Activated naive CD4-positive, alpha-beta T cell treated with anti-CD3 and anti-CD28 coated beads, Interleukin-2, amount 50 U/mL, for 24 hours (primary cell): ENCODE measurements at regions not wholly inside any gene's neighbourhood (a gene's known extent, or its start where the extent isn't known, plus 50 kb on each side); places are given as distances from the start of the nearest gene placed in this dataset.

Experiments
- H3K27ac Mint-ChIP-seq: one replicate; pipeline ENCODE4 v1.8.0; 2021; ENCODE audit warnings: mild to moderate bottlenecking, mixed read lengths
- H3K27me3 Mint-ChIP-seq: one replicate; pipeline ENCODE4 v1.8.0; 2021; ENCODE audit warnings: mixed read lengths
- H3K36me3 Mint-ChIP-seq: one replicate; pipeline ENCODE4 v1.8.0; 2021; ENCODE audit warnings: mixed read lengths
- H3K4me1 Mint-ChIP-seq: one replicate; pipeline ENCODE4 v1.8.0; 2021; ENCODE audit warnings: mixed read lengths
- H3K4me3 Mint-ChIP-seq: one replicate; pipeline ENCODE4 v1.8.0; 2021; ENCODE audit warnings: mild to moderate bottlenecking, mixed read lengths
- H3K9me3 Mint-ChIP-seq: one replicate; pipeline ENCODE4 v1.8.0; 2021; ENCODE audit warnings: mixed read lengths

DNA sequence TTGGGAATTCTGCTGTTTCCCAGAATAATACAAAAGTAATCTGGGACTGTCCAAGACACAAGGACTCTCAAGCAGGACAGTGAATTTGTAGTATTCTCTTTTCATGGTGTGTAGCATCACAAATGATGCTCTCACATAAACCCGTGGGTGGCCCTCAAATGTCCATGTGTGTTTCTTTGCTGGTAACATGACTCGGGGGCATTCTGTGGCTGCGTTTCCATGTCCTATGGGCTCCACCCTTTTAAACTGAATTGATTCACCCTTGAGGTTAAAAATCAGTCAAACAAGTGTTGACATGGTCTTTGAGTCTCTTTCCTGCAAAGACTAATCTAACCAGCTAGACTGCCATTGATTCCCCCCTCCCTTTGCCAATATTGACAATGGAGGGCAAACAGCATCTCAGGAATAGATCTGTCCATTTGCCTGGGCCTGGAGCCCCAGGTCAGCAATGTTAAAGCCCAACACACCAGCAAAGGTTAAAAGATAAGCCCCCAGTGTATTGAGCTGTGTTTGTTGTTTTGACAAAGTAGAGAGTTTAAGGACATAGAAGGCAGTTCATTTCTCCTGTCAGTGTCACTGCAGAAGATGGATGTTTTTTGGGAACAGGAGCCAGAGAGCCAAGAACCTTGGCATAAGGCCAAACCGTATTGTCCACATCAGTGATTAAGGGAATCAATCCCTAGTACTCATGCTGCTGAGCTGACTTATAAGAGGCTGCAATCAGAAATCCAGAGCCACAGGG lies 117.1 kb upstream of the COX10 start:
- peaks cover under 1% of the 10 kb centered on the region for H3K36me3 Mint-ChIP-seq
- no peaks in the 10 kb centered on the region for H3K9me3 Mint-ChIP-seq
- no peaks in the 10 kb centered on the region for H3K4me1 Mint-ChIP-seq
- no peak overlapping the region for H3K27ac Mint-ChIP-seq
- H3K27me3 Mint-ChIP-seq, result no peaks in the 10 kb centered on the region
- no peak overlapping the region for H3K4me3 Mint-ChIP-seq

DNA sequence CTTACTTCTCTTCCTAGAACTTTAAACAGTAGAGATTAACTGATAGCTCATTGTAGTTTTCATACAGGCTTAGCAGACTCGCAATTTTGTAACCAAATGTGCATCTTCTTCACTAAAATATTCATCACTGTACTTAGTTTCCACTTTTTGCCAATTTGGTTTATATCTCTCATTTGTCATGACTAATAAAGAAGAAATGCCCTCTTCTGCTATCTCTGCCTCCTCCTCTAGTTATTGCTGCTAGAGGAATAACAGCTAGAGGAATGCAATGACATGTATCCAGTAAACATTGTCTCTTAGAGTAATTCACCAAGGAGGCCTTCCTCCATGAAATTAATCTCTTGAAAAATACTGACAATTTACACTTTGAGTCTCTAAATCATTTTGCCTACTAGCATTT lies 115.5 kb upstream of the COX10 start:
- Mint-ChIP-seq H3K27me3 (no peaks in the 10 kb centered on the region), H3K4me1 (no peaks in the 10 kb centered on the region), H3K4me3 (no peak overlapping the region), H3K36me3 (peaks cover 1% of the 10 kb centered on the region), H3K9me3 (no peaks in the 10 kb centered on the region), H3K27ac (no peak overlapping the region)

DNA sequence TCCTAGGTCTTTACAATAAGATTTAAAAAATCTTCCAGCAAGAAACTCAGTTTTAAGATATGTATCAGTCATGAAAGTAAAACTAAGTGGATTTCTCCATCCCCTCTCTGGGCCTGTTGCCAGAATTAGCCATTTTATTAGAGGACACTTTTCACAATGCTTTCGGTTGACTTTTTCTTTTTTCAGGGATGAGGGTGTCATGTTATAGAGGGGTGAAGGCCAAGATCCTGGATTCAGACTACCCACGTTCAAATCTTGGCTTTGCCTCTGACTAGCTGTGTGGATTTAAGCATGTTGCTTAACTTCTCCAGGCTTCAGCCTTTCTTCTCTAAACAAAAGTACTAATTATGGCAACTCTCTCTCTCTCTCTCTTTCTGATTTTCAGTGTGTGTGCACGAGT lies 111.7 kb upstream of the COX10 start:
- no peak overlapping the region for H3K27ac Mint-ChIP-seq
- peaks cover 1% of the 10 kb centered on the region for H3K36me3 Mint-ChIP-seq
- no peak overlapping the region for H3K4me3 Mint-ChIP-seq
- no peaks in the 10 kb centered on the region for H3K4me1 Mint-ChIP-seq
- H3K9me3 Mint-ChIP-seq, result no peaks in the 10 kb centered on the region
- H3K27me3 Mint-ChIP-seq, result no peaks in the 10 kb centered on the region

DNA sequence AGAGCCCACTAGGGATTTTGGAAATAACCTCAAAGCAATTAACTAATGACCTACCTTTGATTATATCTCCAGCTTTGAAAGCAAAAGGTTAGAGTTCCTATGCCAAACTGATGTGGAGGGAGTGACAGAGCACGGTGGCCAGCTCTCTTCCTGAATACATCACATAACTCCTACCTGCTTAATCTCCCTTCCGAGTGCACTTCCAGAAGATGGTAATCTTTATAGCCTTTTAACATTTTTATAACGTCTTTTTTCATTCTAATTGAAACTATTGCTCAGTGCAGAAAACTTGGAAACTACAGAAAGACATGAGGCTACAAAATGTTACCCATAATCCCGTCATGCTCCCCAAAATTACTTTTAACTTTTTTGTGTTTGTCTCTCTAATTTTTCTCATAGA lies 110.5 kb upstream of the COX10 start:
- no peaks in the 10 kb centered on the region for H3K27me3 Mint-ChIP-seq
- peaks cover 1% of the 10 kb centered on the region for H3K36me3 Mint-ChIP-seq
- H3K4me1 Mint-ChIP-seq, result no peaks in the 10 kb centered on the region
- no peaks in the 10 kb centered on the region for H3K9me3 Mint-ChIP-seq
- H3K27ac Mint-ChIP-seq, result no peak overlapping the region
- H3K4me3 Mint-ChIP-seq, result no peak overlapping the region

DNA sequence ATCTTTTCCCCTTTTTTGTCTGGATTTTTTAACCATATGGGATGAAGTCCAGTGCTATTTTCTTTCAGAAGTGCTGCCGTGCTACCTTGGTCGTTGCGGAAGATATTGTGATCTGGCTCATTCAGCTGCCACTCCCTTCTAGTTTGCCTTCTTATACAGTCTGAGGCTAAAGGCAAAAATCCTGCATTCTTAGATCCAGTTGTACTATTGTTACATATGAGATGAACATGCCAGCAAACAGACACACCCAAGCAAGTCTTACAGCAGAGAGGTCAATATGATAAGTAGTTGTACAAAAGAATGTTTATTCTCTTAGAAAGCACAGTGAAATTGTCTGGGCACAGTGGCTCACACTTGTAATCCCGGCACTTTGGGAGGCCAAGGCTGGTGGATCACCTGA lies 108.0 kb upstream of the COX10 start:
- no peaks in the 10 kb centered on the region for H3K9me3 Mint-ChIP-seq
- H3K4me3 Mint-ChIP-seq, result no peak overlapping the region
- no peak overlapping the region for H3K27ac Mint-ChIP-seq
- H3K36me3 Mint-ChIP-seq, result peaks cover 1% of the 10 kb centered on the region
- H3K27me3 Mint-ChIP-seq, result no peaks in the 10 kb centered on the region
- H3K4me1 Mint-ChIP-seq, result no peaks in the 10 kb centered on the region

DNA sequence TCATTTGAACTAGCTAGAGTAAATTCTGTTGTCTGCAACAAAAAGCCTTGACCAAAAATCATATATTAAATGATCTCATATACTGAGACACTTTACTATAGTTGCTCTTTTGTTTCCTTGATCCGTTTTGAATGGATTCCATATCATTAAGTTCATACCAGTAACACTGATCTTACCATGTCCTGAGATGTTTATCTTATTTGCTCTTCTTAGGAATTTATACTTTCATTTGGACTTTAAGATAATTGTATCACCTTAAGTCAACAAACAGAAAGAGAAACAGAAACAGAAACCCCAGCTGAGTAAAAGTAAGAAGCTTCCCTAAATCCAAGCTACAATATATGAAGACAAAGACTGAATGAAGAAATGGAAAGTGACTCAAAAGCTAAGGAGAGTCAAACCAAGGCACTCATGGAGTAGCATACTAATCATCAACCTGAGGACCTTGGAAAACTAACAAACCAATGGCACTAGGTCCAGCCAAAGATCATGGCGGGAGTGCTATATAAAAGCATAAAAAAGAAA lies 106.5 kb upstream of the COX10 start:
- H3K36me3 Mint-ChIP-seq, result no peaks in the 10 kb centered on the region
- no peak overlapping the region for H3K27ac Mint-ChIP-seq
- H3K4me3 Mint-ChIP-seq, result no peak overlapping the region
- H3K4me1 Mint-ChIP-seq, result no peaks in the 10 kb centered on the region
- H3K27me3 Mint-ChIP-seq, result no peaks in the 10 kb centered on the region
- H3K9me3 Mint-ChIP-seq, result no peaks in the 10 kb centered on the region

DNA sequence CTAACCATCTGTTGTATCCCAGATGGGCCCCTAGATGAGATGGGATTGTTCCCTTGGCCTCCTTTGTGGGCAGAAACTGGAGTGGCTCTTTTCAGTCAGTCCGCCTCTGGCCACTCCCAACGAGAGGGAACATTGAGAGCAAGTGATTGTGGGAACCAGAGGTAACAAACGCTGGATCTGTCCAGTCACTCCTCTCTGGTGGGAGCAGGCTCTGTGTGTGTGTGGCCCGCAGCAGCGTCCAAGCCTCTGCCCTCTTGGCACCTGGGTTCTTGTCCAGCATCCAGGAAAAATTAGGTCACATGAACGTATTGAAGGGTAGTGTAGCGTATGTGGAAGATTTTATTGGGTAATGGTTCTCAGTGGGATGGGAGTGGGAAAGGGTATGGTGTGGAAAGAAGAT lies 101.9 kb upstream of the COX10 start:
- H3K4me1 Mint-ChIP-seq, result no peaks in the 10 kb centered on the region

DNA sequence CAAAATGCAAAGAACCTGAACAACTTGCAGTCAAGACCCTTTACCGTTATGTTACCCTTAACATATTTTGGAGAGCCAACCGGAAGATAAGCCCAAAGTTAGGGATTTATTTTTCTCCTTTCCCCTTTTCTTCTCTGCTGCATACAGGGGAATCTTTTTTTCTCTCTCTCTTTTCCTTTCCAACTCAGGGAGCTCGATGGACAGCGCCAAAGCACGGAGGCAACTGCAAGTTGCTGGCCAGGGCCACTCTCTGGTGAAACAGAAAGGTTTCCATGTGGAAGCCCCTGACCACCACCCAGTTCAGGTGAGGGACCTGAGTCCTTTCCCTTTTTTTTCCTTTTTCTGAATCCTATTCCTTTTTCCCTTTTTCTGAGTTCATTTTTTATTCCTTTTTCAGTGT lies 98.8 kb upstream of the COX10 start:
- H3K27me3 Mint-ChIP-seq, result no peaks in the 10 kb centered on the region
- no peak overlapping the region for H3K27ac Mint-ChIP-seq
- no peak overlapping the region for H3K4me3 Mint-ChIP-seq
- no peaks in the 10 kb centered on the region for H3K9me3 Mint-ChIP-seq
- H3K36me3 Mint-ChIP-seq, result peaks cover 2% of the 10 kb centered on the region
- H3K4me1 Mint-ChIP-seq, result no peaks in the 10 kb centered on the region

More for the DNA sequence above, 101.9 kb upstream of the COX10 start:
- Mint-ChIP-seq H3K27ac (no peak overlapping the region), H3K27me3 (no peaks in the 10 kb centered on the region), H3K4me3 (no peak overlapping the region), H3K36me3 (no peaks in the 10 kb centered on the region), H3K9me3 (no peaks in the 10 kb centered on the region)

DNA sequence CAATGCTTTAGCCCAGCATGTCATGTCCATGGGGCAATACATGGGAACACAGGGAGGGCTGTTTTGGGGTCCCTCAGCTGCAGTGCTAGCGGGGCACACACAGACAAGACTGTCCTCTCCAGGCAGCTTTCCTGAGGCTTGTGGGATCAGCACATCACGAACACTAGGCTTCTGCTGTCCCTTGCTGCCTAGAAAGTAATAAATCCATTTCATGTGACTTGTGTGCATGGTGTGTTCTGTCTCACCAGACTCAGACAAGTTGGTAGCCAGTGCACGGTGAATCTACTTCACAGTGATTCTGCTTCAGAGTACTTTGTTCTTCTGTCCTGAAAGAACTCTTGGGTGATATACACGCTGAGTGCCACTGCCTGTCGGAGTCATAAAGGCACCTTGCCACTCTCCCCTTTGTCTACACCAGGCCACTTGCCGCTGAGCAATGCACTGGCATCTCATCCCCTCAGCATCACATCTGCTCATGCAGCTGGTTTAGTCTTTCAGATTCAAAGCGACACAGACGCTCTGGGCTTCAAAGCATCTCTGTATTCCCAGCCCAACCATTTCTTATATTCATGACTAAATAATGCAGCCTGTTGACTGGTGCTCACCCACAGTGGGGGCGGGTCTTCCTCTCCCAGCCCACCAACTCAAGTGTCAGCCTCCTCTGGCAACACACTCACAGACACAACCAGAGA lies 95.2 kb upstream of the COX10 start:
- H3K4me3 Mint-ChIP-seq, result no peak overlapping the region
- H3K4me1 Mint-ChIP-seq, result no peaks in the 10 kb centered on the region

DNA sequence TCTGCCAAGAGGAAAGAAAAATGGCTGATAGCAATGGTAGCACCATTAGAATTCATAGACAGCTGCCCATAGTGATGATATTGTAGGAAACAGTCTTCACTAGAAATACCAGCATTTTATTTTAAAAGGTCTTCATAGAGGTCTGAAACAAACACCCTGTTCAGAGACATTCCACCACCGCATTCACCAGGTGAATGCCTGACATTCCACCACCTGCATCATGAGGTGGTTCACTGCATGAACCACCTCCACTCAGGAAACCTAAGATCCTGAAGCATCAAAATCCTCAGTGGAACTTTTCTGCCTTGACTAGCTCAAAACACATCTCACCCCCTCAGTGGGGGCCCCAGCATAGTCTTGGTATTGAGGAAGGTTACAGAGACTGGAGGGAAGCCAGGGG lies 91.5 kb upstream of the COX10 start:
- H3K27ac Mint-ChIP-seq, result no peak overlapping the region

More for the DNA sequence above, 95.2 kb upstream of the COX10 start:
- Mint-ChIP-seq H3K9me3 (no peaks in the 10 kb centered on the region), H3K27me3 (no peaks in the 10 kb centered on the region), H3K27ac (no peak overlapping the region), H3K36me3 (peaks cover 8% of the 10 kb centered on the region)

DNA sequence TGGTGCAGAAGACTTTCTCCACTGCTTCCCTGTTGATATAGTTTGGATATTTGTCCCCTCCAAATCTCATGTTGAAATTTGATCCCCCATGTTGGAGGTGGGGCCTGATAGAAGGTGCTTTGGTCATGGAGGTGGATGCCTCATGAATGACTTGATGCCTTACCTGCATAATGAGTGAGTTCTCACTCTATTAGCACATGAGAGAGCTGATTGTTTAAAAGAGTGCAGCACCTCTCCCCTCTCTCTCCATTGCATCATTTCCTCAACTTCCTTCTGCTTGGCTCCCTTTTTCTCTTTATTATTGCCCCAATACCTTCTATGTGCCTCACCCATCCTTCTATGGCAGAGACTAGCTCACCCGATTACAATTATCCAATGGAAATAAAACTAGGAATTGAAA lies 90.8 kb upstream of the COX10 start:
- peaks cover 13% of the 10 kb centered on the region for H3K36me3 Mint-ChIP-seq
- H3K27me3 Mint-ChIP-seq, result no peaks in the 10 kb centered on the region
- no peak overlapping the region for H3K27ac Mint-ChIP-seq
- H3K4me3 Mint-ChIP-seq, result no peak overlapping the region
- no peaks in the 10 kb centered on the region for H3K4me1 Mint-ChIP-seq
- H3K9me3 Mint-ChIP-seq, result no peaks in the 10 kb centered on the region

More for the DNA sequence above, 91.5 kb upstream of the COX10 start:
- H3K4me1 Mint-ChIP-seq, result no peaks in the 10 kb centered on the region
- no peaks in the 10 kb centered on the region for H3K9me3 Mint-ChIP-seq
- no peaks in the 10 kb centered on the region for H3K27me3 Mint-ChIP-seq
- no peak overlapping the region for H3K4me3 Mint-ChIP-seq
- H3K36me3 Mint-ChIP-seq, result peaks cover 13% of the 10 kb centered on the region

DNA sequence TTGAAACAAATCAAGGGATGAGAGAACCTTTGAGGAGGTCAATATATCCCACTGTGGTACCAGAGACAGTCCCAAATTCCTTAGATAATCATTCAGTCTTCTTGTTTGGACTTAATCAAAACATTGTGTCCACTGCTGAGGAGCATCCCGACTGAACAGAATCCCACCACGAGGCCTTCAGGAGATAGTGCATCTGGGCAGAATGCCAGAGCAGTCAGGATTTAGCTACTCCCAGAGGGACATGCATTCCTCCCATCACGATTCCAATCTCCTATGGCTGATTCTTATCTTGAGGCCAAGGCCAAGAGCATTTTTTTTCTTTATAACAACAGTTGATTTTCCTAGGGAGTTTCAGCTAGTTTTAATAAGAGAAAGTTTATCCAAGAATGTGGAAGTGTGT lies 87.4 kb upstream of the COX10 start:
- H3K27me3 Mint-ChIP-seq, result no peaks in the 10 kb centered on the region
- peaks cover 13% of the 10 kb centered on the region for H3K36me3 Mint-ChIP-seq
- H3K27ac Mint-ChIP-seq, result no peak overlapping the region
- H3K4me3 Mint-ChIP-seq, result no peak overlapping the region
- no peaks in the 10 kb centered on the region for H3K9me3 Mint-ChIP-seq
- H3K4me1 Mint-ChIP-seq, result no peaks in the 10 kb centered on the region

DNA sequence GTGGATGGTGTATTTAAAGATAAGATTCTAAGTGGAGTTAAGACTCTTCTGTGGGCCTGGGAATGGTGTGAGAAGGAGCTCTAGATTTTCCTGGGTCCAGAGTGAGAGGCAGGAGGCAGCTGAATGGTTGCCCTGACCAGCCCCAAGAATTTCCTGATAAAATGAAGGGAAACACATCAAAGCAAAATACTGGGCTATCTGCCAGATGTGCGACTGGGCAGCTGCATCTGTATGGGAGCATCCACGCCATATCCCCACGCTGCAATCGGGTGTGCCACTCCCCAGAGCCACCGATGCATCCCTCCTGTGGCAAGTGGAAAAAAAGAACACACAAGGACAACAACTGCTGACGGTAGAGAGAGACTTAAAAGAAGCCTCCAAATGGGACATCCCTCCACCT lies 84.3 kb upstream of the COX10 start:
- no peaks in the 10 kb centered on the region for H3K4me1 Mint-ChIP-seq
- H3K27ac Mint-ChIP-seq, result no peak overlapping the region
- H3K27me3 Mint-ChIP-seq, result no peaks in the 10 kb centered on the region
- H3K9me3 Mint-ChIP-seq, result no peaks in the 10 kb centered on the region
- no peak overlapping the region for H3K4me3 Mint-ChIP-seq
- peaks cover 12% of the 10 kb centered on the region for H3K36me3 Mint-ChIP-seq

DNA sequence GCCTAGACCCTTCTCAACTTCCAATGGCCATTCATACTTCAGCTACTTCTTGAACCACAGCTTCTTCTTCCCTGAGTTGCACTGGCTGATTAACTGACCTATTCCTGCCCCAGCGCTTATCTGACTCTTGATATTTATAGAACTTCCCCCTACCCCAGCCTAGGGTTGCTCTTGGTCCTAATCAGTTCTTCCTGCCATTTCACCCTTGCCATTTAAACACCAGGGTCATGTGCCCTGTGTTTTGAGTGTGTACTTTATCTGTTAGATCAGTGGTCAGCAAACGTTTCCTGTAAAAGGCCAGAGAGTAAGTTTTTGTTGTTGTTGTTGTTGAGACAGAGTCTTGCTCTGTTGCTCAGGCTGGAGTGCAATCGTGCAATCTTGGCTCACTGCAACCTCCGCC lies 82.4 kb upstream of the COX10 start:
- peaks cover 8% of the 10 kb centered on the region for H3K36me3 Mint-ChIP-seq
- no peaks in the 10 kb centered on the region for H3K4me1 Mint-ChIP-seq
- H3K9me3 Mint-ChIP-seq, result no peaks in the 10 kb centered on the region
- no peak overlapping the region for H3K4me3 Mint-ChIP-seq
- no peaks in the 10 kb centered on the region for H3K27me3 Mint-ChIP-seq
- no peak overlapping the region for H3K27ac Mint-ChIP-seq

DNA sequence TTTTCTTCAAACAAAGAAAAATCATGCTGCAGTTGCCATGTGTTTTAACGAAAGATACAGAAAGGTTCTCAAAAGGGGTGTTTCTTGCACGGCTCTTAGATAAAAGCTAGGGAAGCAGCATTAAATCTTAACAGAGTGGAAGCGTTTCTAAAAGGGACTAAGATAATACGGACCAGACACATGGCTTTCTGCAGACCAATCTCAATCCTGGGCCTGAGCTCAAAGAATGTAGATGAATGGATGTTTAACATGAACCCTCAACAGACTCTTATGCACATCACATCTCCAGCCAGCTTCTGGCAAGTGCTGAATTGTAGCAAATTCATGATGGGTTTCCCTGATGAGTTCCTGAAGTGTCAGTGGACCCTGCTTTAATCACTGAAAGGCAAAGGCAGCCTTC lies 80.2 kb upstream of the COX10 start:
- Mint-ChIP-seq H3K27ac (no peak overlapping the region), H3K27me3 (no peaks in the 10 kb centered on the region), H3K36me3 (peaks cover 13% of the 10 kb centered on the region), H3K4me3 (no peak overlapping the region), H3K9me3 (no peaks in the 10 kb centered on the region), H3K4me1 (no peaks in the 10 kb centered on the region)

DNA sequence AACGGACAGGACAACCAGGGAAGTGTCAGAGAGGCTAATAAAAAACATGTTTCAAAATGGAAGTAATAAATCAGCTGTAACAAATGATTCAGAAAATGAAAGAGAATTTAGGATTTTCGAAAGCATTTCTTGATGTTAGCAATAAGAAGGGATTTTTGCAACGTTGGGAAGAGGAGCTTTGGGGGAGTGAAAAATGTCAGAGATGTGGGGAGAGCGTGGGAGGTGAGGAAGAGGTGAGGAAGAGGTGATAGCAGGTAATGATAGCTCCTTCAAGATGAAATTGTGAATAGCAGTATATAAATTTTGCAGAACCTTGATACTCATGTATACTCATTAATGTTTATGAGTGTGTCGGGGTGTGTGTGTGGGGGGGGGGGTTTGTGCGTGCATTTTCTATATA lies 76.2 kb upstream of the COX10 start:
- Mint-ChIP-seq H3K36me3 (peaks cover 10% of the 10 kb centered on the region), H3K4me3 (no peak overlapping the region), H3K27ac (no peak overlapping the region)

More for the DNA sequence above, 76.2 kb upstream of the COX10 start:
- Mint-ChIP-seq H3K9me3 (no peaks in the 10 kb centered on the region), H3K27me3 (no peaks in the 10 kb centered on the region), H3K4me1 (no peaks in the 10 kb centered on the region)
